OCI-LY3 (cell line): ENCODE measurements at regions not wholly inside any gene's neighbourhood (a gene's known extent, or its start where the extent isn't known, plus 50 kb on each side); places are given as distances from the start of the nearest gene placed in this dataset.
A peak's percentile ranks its signal among the peaks of the same experiment; 100 is the strongest.

Experiments
- H2AFZ ChIP-seq: fragments of 200-600, 300-600 bp; shearing (Covaris generic); 2 replicates; pipeline ENCODE4 v1.6.0; 2014; ENCODE audit warnings: antibody characterized with exemption, low read depth, low read length
- H3K27ac ChIP-seq: fragments of 200-600, 300-600 bp; sonication (generic); 2 replicates; pipeline ENCODE4 v1.5.1; 2014; ENCODE audit warnings: mild to moderate bottlenecking, low read length, moderate library complexity, mixed read lengths
- H3K27me3 ChIP-seq: fragments of 200-600, 300-600 bp; sonication (generic); 2 replicates; pipeline ENCODE4 v1.6.1; 2014; ENCODE audit warnings: low read depth, low read length, mixed read lengths
- H3K36me3 ChIP-seq: fragments of 200-600, 300-600 bp; sonication (generic); replicated peaks from 2 replicates; pipeline ENCODE3; 2014; ENCODE audit warnings: low read depth, low read length, mixed read lengths
- H3K4me1 ChIP-seq: fragments of 300-600, 200-600 bp; sonication (generic); 2 replicates; pipeline ENCODE4 v1.6.1; 2014; ENCODE audit warnings: low read length, mixed read lengths
- H3K4me2 ChIP-seq: fragments of 200-600, 300-600 bp; sonication (generic); 2 replicates; pipeline ENCODE4 v1.6.1; 2014; ENCODE audit warnings: low read length, mixed read lengths
- H3K4me3 ChIP-seq: fragments of 300-600, 200-600 bp; sonication (generic); 2 replicates; pipeline ENCODE4 v1.5.1; 2014; ENCODE audit warnings: antibody characterized with exemption, mild to moderate bottlenecking, low read length, moderate library complexity
- H3K79me2 ChIP-seq: fragments of 300-600, 200-600 bp; shearing (Covaris generic); 2 replicates; pipeline ENCODE4 v1.6.1; 2014; ENCODE audit warnings: mild to moderate bottlenecking, low read length, mixed read lengths
- H3K9ac ChIP-seq: fragments of 300-600, 200-600 bp; shearing (Covaris generic); 2 replicates; pipeline ENCODE4 v1.6.0; 2014; ENCODE audit warnings: mild to moderate bottlenecking, low read length, moderate library complexity
- H3K9me3 ChIP-seq: fragments of 200-600, 300-600 bp; shearing (Covaris generic); 2 replicates; pipeline ENCODE4 v1.6.1; 2014; ENCODE audit warnings: low read length, mixed read lengths; ENCODE audit not compliant: insufficient read depth
- H4K20me1 ChIP-seq: fragments of 200-600, 300-600 bp; sonication (generic); 2 replicates; pipeline ENCODE4 v1.6.1; 2016; ENCODE audit warnings: low read length, mixed read lengths; ENCODE audit not compliant: insufficient read depth
- CTCF ChIP-seq: fragments of 200-600, 300-600 bp; sonication (generic); IDR thresholded peaks from 2 replicates; pipeline ENCODE4 v1.5.1; 2014; ENCODE audit warnings: antibody characterized with exemption, low read length, low read depth
- EZH2phosphoT487 ChIP-seq: fragments of 200-600 bp; shearing (Covaris generic); IDR thresholded peaks from 2 replicates; pipeline ENCODE4 v1.6.1; 2018; ENCODE audit warnings: antibody characterized with exemption, mixed run types, low read depth

- Histone ChIP-seq H3K4me1 (peaks cover 35% of the 10 kb centered on the region), H2AFZ (0 out of 2 replicates have a peak overlapping the region, but pooled peaks have one; percentile 33), H3K9ac (no peak overlapping the region), H3K4me2 (peak overlapping the region; percentile 22; the same call in 1 of the 2 replicates), H3K27ac (no peak overlapping the region), H4K20me1 (no peaks in the 10 kb centered on the region), H3K36me3 (no peaks in the 10 kb centered on the region), H3K9me3 (no peaks in the 10 kb centered on the region; the same call in 1 of the 2 replicates), H3K4me3 (no peak overlapping the region), H3K79me2 (no peaks in the 10 kb centered on the region), H3K27me3 (no peaks in the 10 kb centered on the region)
- TF ChIP-seq CTCF: no peak
- TF ChIP-seq EZH2phosphoT487: no peak
These were observed 227.4 kb downstream of the MAN2A1 start for GRCh38 chr5:109917154-109917546.

- Histone ChIP-seq H2AFZ (no peak overlapping the region), H4K20me1 (no peaks in the 10 kb centered on the region), H3K4me1 (peaks cover 43% of the 10 kb centered on the region), H3K9ac (no peak overlapping the region), H3K27ac (no peak overlapping the region), H3K79me2 (no peaks in the 10 kb centered on the region), H3K4me2 (no peak overlapping the region), H3K4me3 (no peak overlapping the region), H3K36me3 (no peaks in the 10 kb centered on the region), H3K27me3 (no peaks in the 10 kb centered on the region), H3K9me3 (no peaks in the 10 kb centered on the region; the same call in 1 of the 2 replicates)
- no peak for TF ChIP-seq EZH2phosphoT487
- TF ChIP-seq CTCF: no peak
These were observed 228.2 kb downstream of the MAN2A1 start for GRCh38 chr5:109917966-109918365.

GRCh38 chr5:109920736-109921135 lies 231.0 kb downstream of the MAN2A1 start:
- peaks cover 48% of the 10 kb centered on the region for H3K4me1 ChIP-seq
- H4K20me1 ChIP-seq: no peaks in the 10 kb centered on the region
- no peaks in the 10 kb centered on the region; the same call in 1 of the 2 replicates for H3K9me3 ChIP-seq
- TF ChIP-seq EZH2phosphoT487 (no peak), CTCF (no peak)
- no peaks in the 10 kb centered on the region for H3K79me2 ChIP-seq
- peak overlapping the region; percentile 81; the same call in 1 of the 2 replicates for H3K27ac ChIP-seq
- no peaks in the 10 kb centered on the region for H3K36me3 ChIP-seq
- H3K9ac ChIP-seq: no peak overlapping the region
- no peak overlapping the region; the same call in 1 of the 2 replicates for H3K4me3 ChIP-seq
- H3K27me3 ChIP-seq: no peaks in the 10 kb centered on the region
- peak overlapping the region; percentile 30; the same call in 1 of the 2 replicates for H2AFZ ChIP-seq
- peak overlapping the region; percentile 92 for H3K4me2 ChIP-seq

GRCh38 chr5:109921735-109922380 lies 232.1 kb downstream of the MAN2A1 start:
- no peak for TF ChIP-seq EZH2phosphoT487
- no peak for TF ChIP-seq CTCF
- H3K27me3 ChIP-seq: no peaks in the 10 kb centered on the region
- H3K27ac ChIP-seq: peak overlapping the region; percentile 81
- H3K9ac ChIP-seq: peak overlapping the region; percentile 51; the same call in 1 of the 2 replicates
- no peaks in the 10 kb centered on the region for H3K79me2 ChIP-seq
- peak overlapping the region; percentile 66 for H2AFZ ChIP-seq
- no peaks in the 10 kb centered on the region; the same call in 1 of the 2 replicates for H3K9me3 ChIP-seq
- H3K4me1 ChIP-seq: peaks cover 40% of the 10 kb centered on the region
- no peaks in the 10 kb centered on the region for H4K20me1 ChIP-seq
- H3K4me2 ChIP-seq: peak overlapping the region; percentile 92
- H3K4me3 ChIP-seq: peak overlapping the region; percentile 53
- no peaks in the 10 kb centered on the region for H3K36me3 ChIP-seq
